ENCODE measurements at regions not wholly inside any gene's neighbourhood (a gene's known extent, or its start where the extent isn't known, plus 50 kb on each side); places are given as distances from the start of the nearest gene placed in this dataset.

DNA sequence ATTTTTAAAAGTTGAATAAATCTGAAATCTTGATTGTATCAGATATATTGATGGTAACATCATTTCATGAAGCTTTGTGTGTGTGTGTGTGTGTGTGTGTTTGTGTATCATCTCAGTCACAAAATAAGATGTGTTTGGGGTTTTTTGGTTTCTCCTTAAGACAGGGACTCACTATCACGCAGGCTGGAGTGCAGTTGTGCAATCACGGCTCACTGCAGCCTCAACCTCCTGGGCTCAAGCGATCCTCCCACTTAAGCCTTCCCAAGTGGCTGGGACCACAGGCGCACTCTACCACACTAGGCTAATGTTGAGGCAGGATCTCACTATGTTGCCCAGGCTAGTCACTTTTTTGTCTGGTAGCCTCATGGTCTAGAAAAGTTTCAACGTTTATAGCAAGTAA, 83.4 kb upstream of the DMRT1 start:
- BruUV-seq (replicated peaks): no TSS peak
- H3K4me3 ChIP-seq (replicated peaks in 1 of 3; ENCODE audit: insufficient read depth in 1 of 3, low read depth in 2 of 3, low read length in 3 of 3): no peak overlapping the region
- CTCF ChIA-PET (ENCODE audit: low intra/inter-chr PET ratio, low total read pairs): interaction anchor here (1.5 kb wide), 1 partner anchor 144 kb away, joined by 23 read pairs; no protein-coding TSS in a partner anchor
- TF ChIP-seq, protein P1, sequence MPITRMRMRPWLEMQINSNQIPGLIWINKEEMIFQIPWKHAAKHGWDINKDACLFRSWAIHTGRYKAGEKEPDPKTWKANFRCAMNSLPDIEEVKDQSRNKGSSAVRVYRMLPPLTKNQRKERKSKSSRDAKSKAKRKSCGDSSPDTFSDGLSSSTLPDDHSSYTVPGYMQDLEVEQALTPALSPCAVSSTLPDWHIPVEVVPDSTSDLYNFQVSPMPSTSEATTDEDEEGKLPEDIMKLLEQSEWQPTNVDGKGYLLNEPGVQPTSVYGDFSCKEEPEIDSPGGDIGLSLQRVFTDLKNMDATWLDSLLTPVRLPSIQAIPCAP (CRISPR knock-in tag; IDR thresholded peaks at IDR 0.05; ENCODE audit: low read depth): no peak
- peak; percentile 35; the same call in 1 of the 2 replicates for TF ChIP-seq CEBPB (IDR thresholded peaks at IDR 0.05; ENCODE audit: borderline replicate concordance, low read depth, low read length)
- in situ Hi-C loops (cut with HindIII; ENCODE audit: extremely low pct_ligation_motif_present, low pct_unique_long_range_greater_than_20kb): no loop called here
- H3K9me3 ChIP-seq (ENCODE audit: low read length): no peaks in the 10 kb centered on the region
- ATAC-seq (no peak), DNase-seq (ENCODE audit: low spot score) (no peak), FAIRE-seq (no peak)
- no peak overlapping the region for H2AFZ ChIP-seq (ENCODE audit: low read length)
- H3K4me1 ChIP-seq (ENCODE audit: insufficient read depth, low read length): peaks cover 77% of the 10 kb centered on the region
- H3K36me3 ChIP-seq (replicated peaks in 1 of 2; ENCODE audit: control insufficient read depth in 1 of 2, insufficient read depth in 2 of 2, low read length in 2 of 2): no peaks in the 10 kb centered on the region
- no peak overlapping the region for H3K4me2 ChIP-seq (ENCODE audit: low read depth, low read length)
- no peaks in the 10 kb centered on the region for H3K27me3 ChIP-seq (ENCODE audit: control insufficient read depth in 1 of 2, insufficient read depth in 2 of 2, low read length in 2 of 2)
- H4K20me1 ChIP-seq (ENCODE audit: insufficient read depth, low read length): no peaks in the 10 kb centered on the region
- 93% methylated on average over 5 of the region's 5 CpGs for WGBS (ENCODE audit: low lambda C conversion rate)
- no peak overlapping the region for H3K27ac ChIP-seq (ENCODE audit: extremely low read length, insufficient read depth, low read length)
- intact Hi-C loops (cut with micrococcal nuclease; ENCODE audit: unreplicated experiment): loop anchor here (5.0 kb wide), 1 partner anchor 51 kb away; no protein-coding TSS in a partner anchor
- H3K9ac ChIP-seq (ENCODE audit: insufficient read depth, low read depth, low read length): no peak overlapping the region
- no peaks in the 10 kb centered on the region for H3K79me2 ChIP-seq (ENCODE audit: insufficient read depth, low read length)
- POLR2A ChIA-PET: interaction anchor here (1.0 kb wide), 1 partner anchor 51 kb away, joined by 3 read pairs; no protein-coding TSS in a partner anchor

DNA sequence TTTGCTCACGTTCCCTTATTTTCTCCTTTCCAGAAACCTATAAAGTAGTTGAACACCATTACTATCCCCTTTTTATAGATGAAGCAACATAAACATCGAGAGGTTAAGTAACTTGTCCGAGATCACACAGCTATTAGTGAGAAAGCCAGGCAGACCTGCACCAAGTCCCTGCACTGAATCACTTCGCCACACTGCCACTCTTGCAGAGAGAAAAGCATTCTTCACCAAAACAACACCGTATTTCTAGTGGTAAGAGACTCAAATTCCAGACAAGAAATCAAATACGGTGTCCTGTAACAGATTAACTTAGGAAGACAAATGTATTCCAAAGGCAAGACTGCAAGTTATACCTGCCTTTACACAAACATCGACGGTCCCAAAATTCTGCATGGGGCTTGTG, 82.0 kb upstream of the DMRT1 start:
- Histone ChIP-seq H3K79me2 (ENCODE audit: insufficient read depth, low read length) (no peaks in the 10 kb centered on the region), H3K36me3 (replicated peaks in 1 of 2; ENCODE audit: control insufficient read depth in 1 of 2, insufficient read depth in 2 of 2, low read length in 2 of 2) (no peaks in the 10 kb centered on the region), H3K9me3 (ENCODE audit: low read length) (no peaks in the 10 kb centered on the region), H3K4me1 (ENCODE audit: insufficient read depth, low read length) (peaks cover 74% of the 10 kb centered on the region), H2AFZ (ENCODE audit: low read length) (no peak overlapping the region), H3K4me2 (ENCODE audit: low read depth, low read length) (no peak overlapping the region), H3K27me3 (ENCODE audit: control insufficient read depth in 1 of 2, insufficient read depth in 2 of 2, low read length in 2 of 2) (no peaks in the 10 kb centered on the region), H4K20me1 (ENCODE audit: insufficient read depth, low read length) (no peaks in the 10 kb centered on the region), H3K4me3 (replicated peaks in 1 of 3; ENCODE audit: insufficient read depth in 1 of 3, low read depth in 2 of 3, low read length in 3 of 3) (no peak overlapping the region), H3K27ac (ENCODE audit: extremely low read length, insufficient read depth, low read length) (no peak overlapping the region), H3K9ac (ENCODE audit: insufficient read depth, low read depth, low read length) (no peak overlapping the region)
- POLR2A ChIA-PET: no interaction called here
- ATAC-seq: no peak
- TF ChIP-seq RBM39 (IDR thresholded peaks at IDR 0.05; ENCODE audit: low read depth, low read length, poor library complexity, severe bottlenecking): no peak
- no peak for TF ChIP-seq ZNF34 (CRISPR knock-in tag; IDR thresholded peaks at IDR 0.05; ENCODE audit: borderline replicate concordance)
- no peak for TF ChIP-seq RXRB (CRISPR knock-in tag; IDR thresholded peaks at IDR 0.05; ENCODE audit: borderline replicate concordance)
- intact Hi-C loops (cut with micrococcal nuclease; ENCODE audit: unreplicated experiment) (loop anchor here (5.0 kb wide), 1 partner anchor 52 kb away; no protein-coding TSS in a partner anchor), in situ Hi-C loops (cut with HindIII; ENCODE audit: extremely low pct_ligation_motif_present, low pct_unique_long_range_greater_than_20kb) (no loop called here)
- FAIRE-seq: no peak
- CTCF ChIA-PET (ENCODE audit: low intra/inter-chr PET ratio, low total read pairs): no interaction called here
- no peak for DNase-seq (ENCODE audit: low spot score)
- 77% methylated on average over 8 of the region's 8 CpGs for WGBS (ENCODE audit: low lambda C conversion rate)
- BruUV-seq (replicated peaks): no TSS peak

Data from HepG2 (cell line).